GM10248 (cell line): ENCODE measurements at regions not wholly inside any gene's neighbourhood (a gene's known extent, or its start where the extent isn't known, plus 50 kb on each side); places are given as distances from the start of the nearest gene placed in this dataset.

Source experiments
- CTCF ChIA-PET: fragments of 300-600 bp; sonication (Branson Sonifier 250); formaldehyde crosslinking; extraction: SDS; loops from one replicate; lab custom pipeline; 2021; ENCODE audit warnings: antibody characterized with exemption; lab: Yijun Ruan, JAX
- POLR2A ChIA-PET: fragments of 350-650 bp; sonication (Branson Sonifier 250); formaldehyde crosslinking; extraction: SDS; loops from one replicate; lab custom pipeline; 2020; ENCODE audit warnings: antibody characterized with exemption; lab: Yijun Ruan, JAX
- DNase-seq: peaks from one replicate; pipeline ENCODE4 v3.0.0; 2012; ENCODE audit errors: extremely low spot score
- TF ChIP-seq, protein P1 (sequence below): IDR thresholded peaks from 2 replicates; pipeline ENCODE4 v1.5.1; 2012; ENCODE audit warnings: mild to moderate bottlenecking, low read depth; ENCODE audit errors: extremely low read depth, missing control alignments, control extremely low read depth

DNA sequence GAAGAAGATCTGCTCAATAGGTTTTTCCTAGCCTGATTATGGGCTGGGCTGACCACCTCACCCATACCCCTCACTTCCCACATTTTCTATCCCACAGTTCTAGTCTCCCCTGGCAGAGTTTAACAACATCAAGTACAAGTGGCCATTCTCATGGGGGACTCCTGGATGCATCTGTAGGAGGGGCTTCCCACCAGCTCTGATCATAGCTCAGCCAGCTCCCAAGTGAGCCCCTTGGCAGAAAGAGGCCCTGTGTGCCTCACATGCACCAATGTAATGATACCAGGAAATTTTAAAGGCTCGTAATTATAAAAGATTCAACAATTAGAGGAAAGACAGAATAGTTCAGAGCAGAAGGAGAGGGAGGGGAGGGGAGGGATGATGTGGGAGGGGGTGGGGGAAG lies 144.2 kb upstream of the SYT13 start:
- CTCF ChIA-PET: interaction anchor here (1.2 to 1.5 kb wide), 2 partner anchors 26 to 34 kb away, joined by 3 read pairs; no protein-coding TSS in a partner anchor
- TF ChIP-seq, protein P1, sequence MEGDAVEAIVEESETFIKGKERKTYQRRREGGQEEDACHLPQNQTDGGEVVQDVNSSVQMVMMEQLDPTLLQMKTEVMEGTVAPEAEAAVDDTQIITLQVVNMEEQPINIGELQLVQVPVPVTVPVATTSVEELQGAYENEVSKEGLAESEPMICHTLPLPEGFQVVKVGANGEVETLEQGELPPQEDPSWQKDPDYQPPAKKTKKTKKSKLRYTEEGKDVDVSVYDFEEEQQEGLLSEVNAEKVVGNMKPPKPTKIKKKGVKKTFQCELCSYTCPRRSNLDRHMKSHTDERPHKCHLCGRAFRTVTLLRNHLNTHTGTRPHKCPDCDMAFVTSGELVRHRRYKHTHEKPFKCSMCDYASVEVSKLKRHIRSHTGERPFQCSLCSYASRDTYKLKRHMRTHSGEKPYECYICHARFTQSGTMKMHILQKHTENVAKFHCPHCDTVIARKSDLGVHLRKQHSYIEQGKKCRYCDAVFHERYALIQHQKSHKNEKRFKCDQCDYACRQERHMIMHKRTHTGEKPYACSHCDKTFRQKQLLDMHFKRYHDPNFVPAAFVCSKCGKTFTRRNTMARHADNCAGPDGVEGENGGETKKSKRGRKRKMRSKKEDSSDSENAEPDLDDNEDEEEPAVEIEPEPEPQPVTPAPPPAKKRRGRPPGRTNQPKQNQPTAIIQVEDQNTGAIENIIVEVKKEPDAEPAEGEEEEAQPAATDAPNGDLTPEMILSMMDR: no peak
- DNase-seq: no peak
- POLR2A ChIA-PET: no interaction called here

DNA sequence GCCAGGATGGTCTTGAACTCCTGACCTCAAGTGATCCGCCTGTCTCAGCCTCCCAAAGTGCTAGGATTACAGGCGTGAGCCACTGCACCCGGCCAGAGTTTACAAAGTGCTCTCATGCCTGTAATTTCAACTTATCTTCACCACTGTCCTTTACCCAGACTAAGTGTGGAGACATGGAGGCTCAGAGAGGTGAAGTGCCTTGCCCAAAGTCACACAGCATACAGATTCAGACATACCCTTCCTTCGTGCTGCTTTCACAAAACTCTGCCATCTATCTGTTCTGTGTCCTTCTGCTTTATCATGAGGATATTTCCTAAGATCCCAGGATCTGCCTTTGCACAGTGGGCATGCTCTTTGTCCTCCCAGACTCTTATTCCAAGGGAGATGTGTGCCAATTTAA lies 143.6 kb upstream of the SYT13 start:
- DNase-seq: no peak
- ChIA-PET CTCF (interaction anchor here (1.5 kb wide), 1 partner anchor 27 kb away, joined by 3 read pairs; no protein-coding TSS in a partner anchor), POLR2A (no interaction called here)
- TF ChIP-seq, protein P1: no peak

DNA sequence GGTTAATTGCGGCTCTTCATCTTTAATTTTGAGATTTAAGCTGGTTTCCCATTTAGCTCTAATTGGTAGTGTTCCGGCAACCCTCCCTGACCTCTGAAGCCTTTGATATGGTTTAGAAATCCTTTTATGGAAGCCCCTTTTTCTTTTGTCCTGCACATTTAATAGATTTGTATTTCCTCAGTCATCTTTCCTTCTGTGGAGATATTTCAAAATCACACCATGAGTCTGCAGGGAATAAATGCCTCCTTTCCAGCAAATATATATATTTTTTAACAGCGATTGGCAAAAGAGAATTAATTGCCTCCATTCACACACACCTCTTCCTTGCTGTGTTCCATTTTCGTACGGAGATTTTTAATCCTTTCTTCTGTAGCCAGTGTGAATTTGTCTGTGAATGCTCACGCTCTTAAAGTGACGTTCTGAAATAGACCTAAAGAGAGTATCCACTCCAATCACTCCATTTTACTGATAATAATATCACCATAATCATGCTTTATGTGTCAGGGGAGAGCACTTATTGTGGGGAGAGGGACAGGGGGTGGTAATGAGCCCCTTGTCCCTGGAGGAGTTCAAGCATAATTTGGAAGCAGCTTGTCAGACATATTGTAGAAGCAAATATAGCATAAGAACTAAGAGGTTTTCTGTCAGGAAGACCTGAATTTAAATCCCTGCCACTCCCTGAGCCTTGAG lies 142.5 kb upstream of the SYT13 start:
- POLR2A ChIA-PET: no interaction called here
- TF ChIP-seq, protein P1: no peak
- no peak for DNase-seq
- CTCF ChIA-PET: no interaction called here

DNA sequence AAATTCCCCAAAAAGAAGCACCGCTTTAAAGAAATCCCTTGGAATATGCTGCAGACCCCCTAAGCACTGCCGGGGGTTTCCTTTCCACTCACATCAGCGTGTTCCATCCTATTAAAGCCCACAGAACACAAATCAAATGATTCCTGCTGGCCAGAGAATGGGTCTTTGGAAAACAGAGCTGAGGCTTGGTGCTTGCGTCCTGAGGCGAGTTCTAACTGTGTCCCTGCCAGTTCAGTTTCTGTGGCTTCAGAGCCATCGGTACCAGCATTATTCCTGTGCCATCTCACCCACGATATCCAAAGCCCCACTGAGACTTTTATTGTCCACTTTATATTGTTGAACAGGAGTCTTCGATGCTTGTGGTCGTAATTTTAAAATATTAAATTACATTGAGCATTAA lies 142.0 kb upstream of the SYT13 start:
- no peak for DNase-seq
- ChIA-PET POLR2A (no interaction called here), CTCF (no interaction called here)
- TF ChIP-seq, protein P1: no peak

DNA sequence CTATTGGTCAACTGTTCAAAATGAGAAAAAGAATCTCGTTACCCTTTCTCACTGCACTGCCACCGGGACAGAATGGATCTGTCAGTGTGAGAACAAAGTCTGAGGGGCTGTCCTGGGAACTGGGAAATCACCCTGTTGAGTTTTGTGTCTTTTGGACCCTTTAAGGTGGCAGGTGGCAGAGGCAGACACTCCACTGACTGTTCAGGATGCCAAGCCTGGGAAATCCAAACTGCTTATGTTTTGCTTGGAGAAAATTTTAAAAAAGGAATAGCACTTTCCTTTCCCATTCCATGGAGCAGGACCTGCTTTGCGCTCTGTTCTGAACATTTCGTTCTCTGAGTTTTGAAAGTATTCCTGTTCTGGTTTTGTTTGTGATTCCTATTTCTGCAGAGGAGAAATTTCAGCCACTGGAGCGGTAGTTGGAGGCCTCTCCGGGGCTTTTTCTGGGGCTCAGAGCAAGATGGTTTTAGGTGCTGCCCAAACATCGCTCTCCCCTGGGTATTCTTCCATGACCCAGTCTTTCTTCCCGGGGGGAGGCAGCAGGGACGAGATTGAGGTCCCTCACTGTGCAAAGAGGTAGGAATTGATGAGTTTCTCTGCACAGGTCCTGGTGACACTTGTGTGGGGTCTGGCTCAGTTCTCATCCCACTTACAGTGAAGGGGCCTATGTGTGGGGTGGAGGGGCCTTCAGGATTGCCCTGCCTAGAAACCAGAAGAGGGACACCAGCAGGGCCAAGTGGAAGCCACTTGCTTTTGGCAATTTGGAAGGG lies 138.5 kb upstream of the SYT13 start:
- POLR2A ChIA-PET: no interaction called here
- DNase-seq: no peak
- TF ChIP-seq, protein P1: no peak
- CTCF ChIA-PET: no interaction called here

DNA sequence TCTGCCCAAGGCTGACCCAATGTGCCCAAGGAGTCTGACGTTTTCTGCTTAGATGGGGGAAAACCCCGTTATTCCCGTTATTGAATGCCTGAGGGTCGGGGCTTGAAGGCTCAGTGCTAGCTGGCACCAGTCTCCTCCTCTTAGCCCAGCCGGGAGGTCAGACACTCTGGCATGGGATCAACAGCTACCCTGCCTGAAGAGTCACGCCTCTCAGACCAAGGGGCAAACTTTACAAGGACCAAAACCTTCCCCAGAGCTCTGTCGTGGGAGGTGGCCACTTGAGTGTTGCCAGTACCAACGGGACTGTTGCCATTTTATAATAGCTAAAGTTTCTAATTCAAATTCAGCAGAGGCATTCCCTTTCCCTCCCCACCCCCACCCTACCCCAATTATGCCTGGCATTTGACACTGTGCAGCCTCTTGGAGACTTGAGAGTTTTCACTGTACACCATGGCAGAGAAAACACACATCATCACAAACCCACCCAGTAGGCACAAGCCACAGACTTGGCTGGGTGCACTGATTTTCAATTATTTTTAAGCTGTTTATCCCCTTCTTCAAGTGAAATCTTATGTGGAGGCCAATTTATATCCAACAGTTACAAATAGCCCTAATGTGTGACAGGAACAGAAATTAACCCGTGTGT lies 137.5 kb upstream of the SYT13 start:
- POLR2A ChIA-PET: no interaction called here
- CTCF ChIA-PET: no interaction called here
- TF ChIP-seq, protein P1: no peak
- no peak for DNase-seq
